Hepatocyte (in vitro differentiated cells): ENCODE measurements at regions not wholly inside any gene's neighbourhood (a gene's known extent, or its start where the extent isn't known, plus 50 kb on each side); places are given as distances from the start of the nearest gene placed in this dataset.
"Not testable (repeated sequence)": the region's sequence is repeated elsewhere in the genome, so short reads cannot be mapped to it uniquely, and the experiment has no call there.

Experiments
- DNase-seq: peaks from one replicate; pipeline ENCODE4 v3.0.0-alpha.2; 2016; ENCODE audit warnings: low spot score
- H2AFZ ChIP-seq: fragments of 200-600 bp; sonication (generic); 2 replicates; pipeline ENCODE4 v1.6.0; 2016; ENCODE audit warnings: antibody characterized with exemption, mild to moderate bottlenecking
- H3K27ac ChIP-seq: fragments of 200-600 bp; sonication (generic); 2 replicates; pipeline ENCODE4 v1.5.1; 2016; ENCODE audit warnings: mild to moderate bottlenecking
- H3K27me3 ChIP-seq: fragments of 200-600 bp; sonication (generic); 2 replicates; pipeline ENCODE4 v1.6.1; 2016
- H3K36me3 ChIP-seq: fragments of 200-600 bp; sonication (generic); replicated peaks from 2 replicates; pipeline ENCODE4 v1.5.1; 2016; ENCODE audit warnings: low read depth; ENCODE audit not compliant: insufficient read depth
- H3K4me1 ChIP-seq: fragments of 200-600 bp; sonication (generic); 2 replicates; pipeline ENCODE4 v1.5.1; 2016; ENCODE audit warnings: mild to moderate bottlenecking, moderate library complexity; ENCODE audit not compliant: insufficient read depth
- H3K4me2 ChIP-seq: fragments of 200-600 bp; sonication (generic); 2 replicates; pipeline ENCODE4 v1.6.0; 2016
- H3K4me3 ChIP-seq: fragments of 200-600 bp; sonication (generic); 2 replicates; pipeline ENCODE4 v1.5.1; 2016; ENCODE audit warnings: mild to moderate bottlenecking
- H3K79me2 ChIP-seq: fragments of 200-600 bp; sonication (generic); 2 replicates; pipeline ENCODE4 v1.6.0; 2017; ENCODE audit warnings: mild to moderate bottlenecking
- H3K9me2 ChIP-seq: fragments of 200-600 bp; sonication (generic); replicated peaks from 2 replicates; pipeline ENCODE4 v1.6.0; 2017; ENCODE audit warnings: mild to moderate bottlenecking; ENCODE audit not compliant: insufficient read depth
- H3K9me3 ChIP-seq: fragments of 200-600 bp; sonication (generic); 2 replicates; pipeline ENCODE4 v1.5.1; 2016; ENCODE audit warnings: low read depth, mild to moderate bottlenecking
- H4K20me1 ChIP-seq: fragments of 200-600 bp; sonication (generic); 2 replicates; pipeline ENCODE4 v1.6.0; 2016; ENCODE audit warnings: mild to moderate bottlenecking; ENCODE audit not compliant: insufficient read depth, poor library complexity, severe bottlenecking
- EZH2 ChIP-seq: fragments of 200-600 bp; sonication (generic); IDR thresholded peaks from 2 replicates; pipeline ENCODE4 v1.6.1; 2016; ENCODE audit warnings: antibody characterized with exemption, mild to moderate bottlenecking, borderline replicate concordance
- EZH2phosphoT487 ChIP-seq: fragments of 200-600 bp; sonication (generic); IDR thresholded peaks from one replicate; pipeline ENCODE4 v1.6.1; 2018; ENCODE audit warnings: antibody characterized with exemption, mild to moderate bottlenecking, low read depth, moderate library complexity; ENCODE audit not compliant: unreplicated experiment, severe bottlenecking
- WGBS: methylation state at CpG from one replicate; pipeline ENCODE4 v1.1.6; 2016; ENCODE audit warnings: low lambda C conversion rate; ENCODE audit errors: missing lambda C conversion rate; 5-methylcytosine and 5-hydroxymethylcytosine counted together
- TF ChIP-seq, protein P1 (sequence below): fragments of 200-600 bp; sonication (generic); IDR thresholded peaks from 2 replicates; pipeline ENCODE4 v1.5.1; 2016; ENCODE audit warnings: antibody characterized with exemption, mild to moderate bottlenecking; ENCODE audit not compliant: poor library complexity

DNA sequence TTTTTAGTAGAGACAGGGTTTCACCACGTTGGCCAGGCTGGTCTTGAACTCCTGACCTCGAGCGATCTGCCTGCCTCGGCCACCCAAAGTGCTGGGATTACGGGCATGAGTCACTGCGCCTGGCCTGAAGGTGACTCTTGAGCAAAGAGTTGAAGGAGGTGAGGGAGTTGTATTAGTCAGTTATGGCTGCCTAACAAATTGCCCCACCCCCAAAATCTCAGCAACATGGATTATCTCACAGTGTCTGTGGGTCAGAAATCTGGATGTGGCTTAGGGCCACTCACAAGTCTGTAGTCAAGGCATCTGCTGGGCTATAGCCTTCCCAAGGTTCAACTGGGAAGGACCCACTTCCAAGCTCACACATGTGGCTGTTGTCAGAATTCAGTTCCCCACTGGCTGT, 52.8 kb upstream of the ADGRE5 start:
- H3K4me3 ChIP-seq, result no peak overlapping the region
- H3K27ac ChIP-seq, result no peak overlapping the region
- no peaks in the 10 kb centered on the region for H3K36me3 ChIP-seq
- H2AFZ ChIP-seq, result no peak overlapping the region
- no peak overlapping the region for H3K4me2 ChIP-seq
- no peaks in the 10 kb centered on the region for H3K79me2 ChIP-seq
- H4K20me1 ChIP-seq, result no peaks in the 10 kb centered on the region
- TF ChIP-seq EZH2phosphoT487 (no peak), EZH2 (no peak)
- TF ChIP-seq, protein P1, sequence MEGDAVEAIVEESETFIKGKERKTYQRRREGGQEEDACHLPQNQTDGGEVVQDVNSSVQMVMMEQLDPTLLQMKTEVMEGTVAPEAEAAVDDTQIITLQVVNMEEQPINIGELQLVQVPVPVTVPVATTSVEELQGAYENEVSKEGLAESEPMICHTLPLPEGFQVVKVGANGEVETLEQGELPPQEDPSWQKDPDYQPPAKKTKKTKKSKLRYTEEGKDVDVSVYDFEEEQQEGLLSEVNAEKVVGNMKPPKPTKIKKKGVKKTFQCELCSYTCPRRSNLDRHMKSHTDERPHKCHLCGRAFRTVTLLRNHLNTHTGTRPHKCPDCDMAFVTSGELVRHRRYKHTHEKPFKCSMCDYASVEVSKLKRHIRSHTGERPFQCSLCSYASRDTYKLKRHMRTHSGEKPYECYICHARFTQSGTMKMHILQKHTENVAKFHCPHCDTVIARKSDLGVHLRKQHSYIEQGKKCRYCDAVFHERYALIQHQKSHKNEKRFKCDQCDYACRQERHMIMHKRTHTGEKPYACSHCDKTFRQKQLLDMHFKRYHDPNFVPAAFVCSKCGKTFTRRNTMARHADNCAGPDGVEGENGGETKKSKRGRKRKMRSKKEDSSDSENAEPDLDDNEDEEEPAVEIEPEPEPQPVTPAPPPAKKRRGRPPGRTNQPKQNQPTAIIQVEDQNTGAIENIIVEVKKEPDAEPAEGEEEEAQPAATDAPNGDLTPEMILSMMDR, result no peak
- peaks cover 3% of the 10 kb centered on the region for H3K4me1 ChIP-seq
- H3K9me3 ChIP-seq, result no peaks in the 10 kb centered on the region
- H3K9me2 ChIP-seq, result no peaks in the 10 kb centered on the region
- WGBS, result 92% methylated on average over 6 of the region's 6 CpGs
- no peaks in the 10 kb centered on the region for H3K27me3 ChIP-seq
- no peak for DNase-seq

DNA sequence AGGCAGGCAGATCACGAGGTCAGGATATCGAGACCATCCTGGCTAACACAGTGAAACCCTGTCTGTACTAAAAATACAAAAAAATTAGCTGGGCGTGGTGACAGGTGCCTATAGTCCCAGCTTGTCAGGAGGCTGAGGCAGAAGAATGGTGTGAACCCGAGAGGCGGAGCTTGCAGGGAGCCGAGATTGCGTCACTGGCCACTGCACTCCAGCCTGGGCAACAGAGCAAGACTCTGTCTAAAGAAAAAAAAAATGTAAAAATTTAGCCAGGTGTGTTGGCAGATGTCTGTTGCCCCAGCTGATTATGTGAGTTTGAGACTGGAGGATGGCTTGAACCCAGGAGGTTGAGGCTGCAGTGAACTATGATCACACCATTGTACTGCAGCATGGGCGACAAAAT, 54.2 kb upstream of the ADGRE5 start:
- not testable (repeated sequence) for H3K4me2 ChIP-seq
- 85% methylated on average over 8 of the region's 8 CpGs for WGBS

DNA sequence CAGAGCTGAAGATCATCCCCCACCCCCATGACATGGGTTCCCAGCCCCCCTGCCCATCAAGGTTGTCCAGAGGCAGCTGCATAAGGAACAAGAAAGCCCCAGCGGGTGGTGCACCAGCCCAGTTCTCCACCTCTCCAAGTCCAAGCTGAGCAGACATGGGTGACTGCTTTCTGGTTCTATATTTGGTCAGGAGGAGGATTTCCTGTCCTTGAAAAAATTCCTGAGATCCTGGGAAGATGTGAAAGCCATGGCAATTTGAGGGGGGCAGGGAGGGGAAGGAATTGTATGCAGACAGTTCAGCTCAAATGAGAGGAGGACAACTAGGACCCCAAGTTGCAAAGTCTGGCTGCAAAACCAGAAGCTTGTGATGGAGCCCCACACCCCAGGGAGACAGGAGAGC, 55.4 kb upstream of the ADGRE5 start:
- Histone ChIP-seq H3K4me1 (no peaks in the 10 kb centered on the region), H4K20me1 (no peaks in the 10 kb centered on the region), H3K27me3 (no peaks in the 10 kb centered on the region), H3K4me2 (no peak overlapping the region), H3K27ac (no peak overlapping the region), H3K9me2 (no peaks in the 10 kb centered on the region), H3K4me3 (no peak overlapping the region), H3K36me3 (no peaks in the 10 kb centered on the region), H3K9me3 (no peaks in the 10 kb centered on the region), H3K79me2 (no peaks in the 10 kb centered on the region), H2AFZ (no peak overlapping the region)
- WGBS, result 100% methylated on average over 1 of the region's 1 CpG
- DNase-seq, result no peak
- TF ChIP-seq, protein P1, result no peak
- TF ChIP-seq EZH2phosphoT487 (no peak), EZH2 (no peak)

More for the DNA sequence above, 54.2 kb upstream of the ADGRE5 start:
- H3K4me3 ChIP-seq, DNase-seq, H3K9me3 ChIP-seq, H3K9me2 ChIP-seq, H3K4me1 ChIP-seq, H3K79me2 ChIP-seq, H3K27me3 ChIP-seq, H2AFZ ChIP-seq, H4K20me1 ChIP-seq, H3K36me3 ChIP-seq, H3K27ac ChIP-seq: not testable (repeated sequence)

DNA sequence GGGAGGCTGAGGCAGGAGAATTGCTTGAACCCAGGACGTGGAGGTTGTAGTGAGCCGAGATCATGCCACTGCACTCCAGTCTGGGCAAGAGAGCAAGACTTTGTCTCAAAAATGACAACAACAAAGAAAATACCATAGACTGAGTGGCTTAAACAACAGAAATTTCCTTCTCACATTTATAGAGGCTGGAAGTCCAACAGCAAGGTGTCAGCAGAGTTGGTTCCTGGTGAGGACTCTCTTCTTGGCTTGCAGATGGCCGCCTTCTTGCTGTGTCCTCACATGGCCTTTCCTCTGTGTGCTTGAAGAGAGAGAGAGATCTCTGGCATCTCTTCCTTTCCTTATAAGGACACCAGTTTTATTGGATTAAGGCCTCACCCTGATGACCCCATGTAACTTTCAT, 56.1 kb upstream of the ADGRE5 start:
- Histone ChIP-seq H3K36me3 (no peaks in the 10 kb centered on the region), H3K9me3 (no peaks in the 10 kb centered on the region), H3K4me1 (no peaks in the 10 kb centered on the region), H2AFZ (no peak overlapping the region), H3K27me3 (no peaks in the 10 kb centered on the region), H3K4me2 (no peak overlapping the region), H3K9me2 (no peaks in the 10 kb centered on the region), H3K79me2 (no peaks in the 10 kb centered on the region), H3K4me3 (no peak overlapping the region), H3K27ac (no peak overlapping the region), H4K20me1 (no peaks in the 10 kb centered on the region)
- TF ChIP-seq EZH2, result no peak
- no peak for TF ChIP-seq EZH2phosphoT487
- TF ChIP-seq, protein P1, result no peak
- no peak for DNase-seq
- WGBS, result 93% methylated on average over 3 of the region's 3 CpGs
